Hypothalamus (tissue), 51 donors: ENCODE measurements at regions not wholly inside any gene's neighbourhood (a gene's known extent, or its start where the extent isn't known, plus 50 kb on each side); places are given as distances from the start of the nearest gene placed in this dataset.
"Not testable (repeated sequence)": the region's sequence is repeated elsewhere in the genome, so short reads cannot be mapped to it uniquely, and the experiment has no call there.

ENCODE experiments used
- DNase-seq, 51 donors: peaks; one replicate each; lab custom pipeline; 2025; lab: John Stamatoyannopoulos, UW

- not testable (repeated sequence) for DNase-seq
These were observed 655.0 kb upstream of the SGCD start for GRCh38 chr5:155672001-155672400.

- no peak for DNase-seq
These were observed 650.0 kb upstream of the SGCD start for GRCh38 chr5:155676967-155677366.

GRCh38 chr5:155678371-155678770 lies 648.6 kb upstream of the SGCD start:
- no peak for DNase-seq

- DNase-seq = no peak
These were observed 647.4 kb upstream of the SGCD start for GRCh38 chr5:155679530-155679929.

- no peak for DNase-seq
These were observed 642.5 kb upstream of the SGCD start for GRCh38 chr5:155684417-155684816.

GRCh38 chr5:155686131-155686530 lies 640.8 kb upstream of the SGCD start:
- no peak for DNase-seq

- no peak for DNase-seq
These were observed 637.6 kb upstream of the SGCD start for GRCh38 chr5:155689406-155689805.

GRCh38 chr5:155696362-155696761 lies 630.6 kb upstream of the SGCD start:
- DNase-seq = no peak

- no peak for DNase-seq
These were observed 629.7 kb upstream of the SGCD start for GRCh38 chr5:155697236-155697635.

- DNase-seq = no peak
These were observed 627.6 kb upstream of the SGCD start for GRCh38 chr5:155699385-155699784.

GRCh38 chr5:155700333-155700732 lies 626.6 kb upstream of the SGCD start:
- DNase-seq = no peak

GRCh38 chr5:155711882-155712281 lies 615.1 kb upstream of the SGCD start:
- no peak for DNase-seq

- DNase-seq = not testable (repeated sequence)
These were observed 612.5 kb upstream of the SGCD start for GRCh38 chr5:155714435-155714834.

GRCh38 chr5:155726267-155726666 lies 600.7 kb upstream of the SGCD start:
- DNase-seq = peak in 1 of 51 donors; percentile 1

GRCh38 chr5:155727512-155728145 lies 599.3 kb upstream of the SGCD start:
- DNase-seq = peak in 19 of 51 donors; percentile 7 to 72 (median 39)

- peak in 44 of 51 donors; percentile 10 to 74 (median 44) for DNase-seq
These were observed 598.7 kb upstream of the SGCD start for GRCh38 chr5:155728146-155728856.

GRCh38 chr5:155728857-155729683 lies 597.9 kb upstream of the SGCD start:
- DNase-seq = peak in 36 of 51 donors; percentile 1 to 66 (median 37)

- DNase-seq = peak in 50 of 51 donors; percentile 11 to 88 (median 60)
These were observed 597.3 kb upstream of the SGCD start for GRCh38 chr5:155729684-155730059.

GRCh38 chr5:155732587-155733376 lies 594.2 kb upstream of the SGCD start:
- no peak for DNase-seq

- no peak for DNase-seq
These were observed 593.0 kb upstream of the SGCD start for GRCh38 chr5:155733935-155734334.

GRCh38 chr5:155735388-155735787 lies 591.6 kb upstream of the SGCD start:
- no peak for DNase-seq
